ENCODE measurements at regions not wholly inside any gene's neighbourhood (a gene's known extent, or its start where the extent isn't known, plus 50 kb on each side); places are given as distances from the start of the nearest gene placed in this dataset.
A peak's percentile ranks its signal among the peaks of the same experiment; 100 is the strongest.

DNA sequence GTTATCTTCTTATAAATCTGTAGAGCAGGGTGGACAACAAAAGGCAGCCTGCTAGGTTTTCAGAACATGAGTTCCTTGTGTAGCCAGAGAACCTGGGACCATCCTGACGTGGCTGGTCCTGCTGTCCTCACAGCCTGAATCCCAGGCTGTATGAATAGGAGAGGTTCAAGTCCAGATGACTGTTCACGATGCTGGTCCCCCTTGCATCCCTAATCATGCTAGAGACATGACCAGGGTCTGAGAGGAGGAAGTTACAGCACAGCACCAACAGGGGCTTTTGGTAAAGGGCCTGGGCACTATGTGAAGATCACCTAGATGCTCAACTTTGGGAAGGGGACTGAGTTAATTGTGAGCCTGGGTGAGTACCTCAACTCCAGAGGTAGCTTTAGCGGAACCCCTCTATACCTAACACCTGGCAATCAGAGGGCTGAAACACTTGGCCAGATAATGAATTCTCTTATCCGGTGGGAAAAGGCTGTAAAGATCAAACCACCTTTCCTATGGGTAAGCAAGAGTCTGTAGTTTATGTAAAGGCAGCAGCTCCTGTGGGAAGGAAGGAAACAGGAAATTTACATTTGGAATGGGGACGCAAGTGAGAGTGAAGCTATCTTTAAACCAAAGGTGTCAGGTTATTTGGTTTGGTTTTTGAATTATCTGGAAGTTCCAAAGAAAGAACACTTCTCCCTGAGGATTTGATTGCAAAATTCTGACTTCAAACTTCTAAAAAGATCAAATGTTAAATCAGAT is 112.8 kb downstream of the DAD1 start:
- TF ChIP-seq FOXK2 (IDR thresholded peaks at IDR 0.05) (no peak), FOXM1 (IDR thresholded peaks at IDR 0.05; ENCODE audit: borderline replicate concordance) (no peak), NFRKB (IDR thresholded peaks at IDR 0.05) (no peak), LEF1 (IDR thresholded peaks at IDR 0.05; ENCODE audit: borderline replicate concordance) (no peak), BHLHE40 (IDR thresholded peaks at IDR 0.05; ENCODE audit: borderline replicate concordance) (no peak), SUZ12 (IDR thresholded peaks at IDR 0.05) (no peak), L3MBTL2 (conservative IDR thresholded peaks at IDR 0.05) (no peak), CTBP1 (IDR thresholded peaks at IDR 0.05; ENCODE audit: borderline replicate concordance) (no peak), ARNT (IDR thresholded peaks at IDR 0.05) (no peak), HDGF (IDR thresholded peaks at IDR 0.05; ENCODE audit: borderline replicate concordance) (no peak)
- no peak for DNase-seq (ENCODE audit: extremely low spot score)
- CTCF ChIA-PET: interaction anchor here (0.6 to 1.2 kb wide), 2 partner anchors 90 to 157 kb away, joined by 3 read pairs; no protein-coding TSS in a partner anchor
- POLR2A ChIA-PET: no interaction called here

DNA sequence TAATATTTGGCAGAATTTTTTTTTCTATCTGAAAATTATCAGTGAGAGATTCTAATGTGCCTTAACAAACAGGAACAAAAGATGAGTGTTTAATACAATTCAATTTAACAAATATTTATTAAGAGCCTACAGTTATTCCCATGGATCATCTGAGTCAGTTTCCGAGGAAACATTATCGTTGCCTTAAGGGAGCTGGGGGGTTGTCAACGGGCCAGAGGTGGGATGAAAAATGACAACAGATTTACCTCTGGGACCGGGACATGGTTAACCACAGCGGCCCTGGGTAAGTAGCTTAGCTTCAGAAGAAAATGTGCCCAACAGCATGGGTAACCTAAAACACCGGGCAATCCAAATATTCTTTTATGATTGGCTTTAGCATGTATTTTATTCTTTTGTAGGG is 113.6 kb downstream of the DAD1 start:
- no peak for TF ChIP-seq SUZ12 (IDR thresholded peaks at IDR 0.05)
- TF ChIP-seq HDGF (IDR thresholded peaks at IDR 0.05; ENCODE audit: borderline replicate concordance): no peak
- no peak for TF ChIP-seq ELF4 (IDR thresholded peaks at IDR 0.05)
- no peak for TF ChIP-seq LEF1 (IDR thresholded peaks at IDR 0.05; ENCODE audit: borderline replicate concordance)
- TF ChIP-seq FOXK2 (IDR thresholded peaks at IDR 0.05): no peak
- no peak for TF ChIP-seq BHLHE40 (IDR thresholded peaks at IDR 0.05; ENCODE audit: borderline replicate concordance)
- TF ChIP-seq L3MBTL2 (conservative IDR thresholded peaks at IDR 0.05): no peak
- no peak for TF ChIP-seq ZNF384 (IDR thresholded peaks at IDR 0.05)
- no peak for TF ChIP-seq SP1 (IDR thresholded peaks at IDR 0.05)
- no peak for TF ChIP-seq FOXM1 (IDR thresholded peaks at IDR 0.05; ENCODE audit: borderline replicate concordance)
- no peak for TF ChIP-seq TARDBP (IDR thresholded peaks at IDR 0.05)
- TF ChIP-seq CTBP1 (IDR thresholded peaks at IDR 0.05; ENCODE audit: borderline replicate concordance): no peak
- TF ChIP-seq, protein P1, sequence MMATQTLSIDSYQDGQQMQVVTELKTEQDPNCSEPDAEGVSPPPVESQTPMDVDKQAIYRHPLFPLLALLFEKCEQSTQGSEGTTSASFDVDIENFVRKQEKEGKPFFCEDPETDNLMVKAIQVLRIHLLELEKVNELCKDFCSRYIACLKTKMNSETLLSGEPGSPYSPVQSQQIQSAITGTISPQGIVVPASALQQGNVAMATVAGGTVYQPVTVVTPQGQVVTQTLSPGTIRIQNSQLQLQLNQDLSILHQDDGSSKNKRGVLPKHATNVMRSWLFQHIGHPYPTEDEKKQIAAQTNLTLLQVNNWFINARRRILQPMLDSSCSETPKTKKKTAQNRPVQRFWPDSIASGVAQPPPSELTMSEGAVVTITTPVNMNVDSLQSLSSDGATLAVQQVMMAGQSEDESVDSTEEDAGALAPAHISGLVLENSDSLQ (IDR thresholded peaks at IDR 0.05): no peak
- TF ChIP-seq ARNT (IDR thresholded peaks at IDR 0.05): no peak
- TF ChIP-seq FOXA1 (IDR thresholded peaks at IDR 0.05): no peak
- TF ChIP-seq NFRKB (IDR thresholded peaks at IDR 0.05): no peak
- no peak for DNase-seq (ENCODE audit: extremely low spot score)
- CTCF ChIA-PET: no interaction called here
- POLR2A ChIA-PET: no interaction called here

DNA sequence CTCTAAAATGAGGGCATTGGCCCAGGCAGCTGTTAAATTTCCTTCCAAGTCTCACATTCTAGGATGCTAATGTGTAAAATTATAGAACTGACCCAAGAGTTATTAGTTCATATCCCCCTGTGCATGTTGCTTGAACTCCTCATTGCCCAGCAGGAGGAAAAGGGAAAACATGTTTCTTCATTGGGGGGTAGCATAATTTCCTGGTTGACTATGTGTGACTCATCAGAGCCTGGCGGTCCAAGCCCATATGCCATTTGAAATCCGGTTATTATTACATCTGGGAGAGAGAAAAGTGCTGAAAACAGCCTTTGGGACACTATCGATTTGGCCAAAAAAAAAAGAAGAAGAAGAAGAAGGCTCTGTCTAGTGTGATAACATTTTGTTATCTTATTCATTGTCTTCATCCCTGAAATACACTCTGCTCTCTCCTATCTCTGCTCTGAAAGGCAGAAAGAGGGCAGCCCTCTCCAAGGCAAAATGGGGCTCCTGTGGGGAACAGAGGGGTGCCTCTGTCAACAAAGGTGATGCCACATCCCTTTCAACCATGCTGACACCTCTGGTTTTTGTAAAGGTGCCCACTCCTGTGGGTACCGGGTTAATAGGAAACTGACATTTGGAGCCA is 114.2 kb downstream of the DAD1 start:
- ChIA-PET CTCF (interaction anchor here (0.6 kb wide), 1 partner anchor 94 kb away, joined by 5 read pairs; no protein-coding TSS in a partner anchor), POLR2A (no interaction called here)
- DNase-seq (ENCODE audit: extremely low spot score): no peak
- TF ChIP-seq TARDBP (IDR thresholded peaks at IDR 0.05): no peak
- TF ChIP-seq HDGF (IDR thresholded peaks at IDR 0.05; ENCODE audit: borderline replicate concordance): no peak
- no peak for TF ChIP-seq ZNF384 (IDR thresholded peaks at IDR 0.05)
- no peak for TF ChIP-seq SP1 (IDR thresholded peaks at IDR 0.05)
- no peak for TF ChIP-seq BHLHE40 (IDR thresholded peaks at IDR 0.05; ENCODE audit: borderline replicate concordance)
- no peak for TF ChIP-seq CTBP1 (IDR thresholded peaks at IDR 0.05; ENCODE audit: borderline replicate concordance)
- no peak for TF ChIP-seq L3MBTL2 (conservative IDR thresholded peaks at IDR 0.05)
- TF ChIP-seq FOXK2 (IDR thresholded peaks at IDR 0.05): no peak
- TF ChIP-seq ARNT (IDR thresholded peaks at IDR 0.05): no peak
- no peak for TF ChIP-seq SUZ12 (IDR thresholded peaks at IDR 0.05)
- TF ChIP-seq, protein P1 (IDR thresholded peaks at IDR 0.05): no peak
- no peak for TF ChIP-seq LEF1 (IDR thresholded peaks at IDR 0.05; ENCODE audit: borderline replicate concordance)
- no peak for TF ChIP-seq ELF4 (IDR thresholded peaks at IDR 0.05)
- no peak for TF ChIP-seq FOXM1 (IDR thresholded peaks at IDR 0.05; ENCODE audit: borderline replicate concordance)
- TF ChIP-seq FOXA1 (IDR thresholded peaks at IDR 0.05): no peak
- no peak for TF ChIP-seq NFRKB (IDR thresholded peaks at IDR 0.05)

DNA sequence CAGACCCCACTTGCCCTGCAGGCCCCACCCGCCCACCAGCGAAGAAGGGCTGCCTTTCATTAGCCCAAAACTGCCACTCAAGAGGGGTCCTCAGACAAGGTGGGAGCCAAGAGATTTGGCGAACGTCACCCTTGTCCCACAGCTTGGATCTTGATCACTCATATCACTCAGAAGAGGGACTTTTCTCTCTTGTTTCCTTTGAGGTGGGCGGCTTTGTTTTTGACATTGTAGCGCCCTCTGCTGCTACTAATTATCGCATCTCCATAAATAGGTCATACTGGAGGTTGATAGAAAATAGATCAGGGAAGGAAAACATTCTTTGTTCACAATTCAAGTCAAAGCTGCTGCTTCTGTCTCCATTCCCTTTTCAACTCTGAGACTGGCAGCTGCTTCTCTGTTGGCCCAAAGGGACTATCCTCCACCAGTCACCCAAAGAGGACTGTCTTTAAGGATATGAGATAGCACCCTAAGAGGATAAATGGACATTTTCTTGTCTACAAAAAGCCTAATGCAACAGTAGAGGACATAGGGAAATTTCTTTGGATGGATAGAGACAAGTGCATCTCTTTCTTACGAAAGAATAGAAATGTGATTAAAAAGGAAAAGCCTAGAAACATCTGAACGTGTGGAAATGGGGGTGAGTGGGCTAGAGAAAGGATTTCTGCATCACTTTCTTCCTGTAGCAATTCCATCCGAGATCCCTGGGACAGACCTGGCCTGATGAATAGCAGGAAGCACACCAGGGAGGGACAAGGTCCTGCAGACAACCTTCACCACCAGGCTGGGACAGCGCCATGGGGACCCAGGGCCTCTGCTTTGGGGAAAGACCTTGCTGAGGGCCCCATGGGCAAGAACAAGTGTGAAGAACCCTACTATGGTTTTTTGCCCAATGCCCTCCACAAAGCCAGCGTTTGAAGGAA is 115.8 kb downstream of the DAD1 start:
- no peak for TF ChIP-seq ELF4 (IDR thresholded peaks at IDR 0.05)
- no peak for TF ChIP-seq CTBP1 (IDR thresholded peaks at IDR 0.05; ENCODE audit: borderline replicate concordance)
- no peak for TF ChIP-seq FOXA1 (IDR thresholded peaks at IDR 0.05)
- TF ChIP-seq TARDBP (IDR thresholded peaks at IDR 0.05): no peak
- no peak for TF ChIP-seq ZNF384 (IDR thresholded peaks at IDR 0.05)
- no peak for TF ChIP-seq HDGF (IDR thresholded peaks at IDR 0.05; ENCODE audit: borderline replicate concordance)
- no peak for TF ChIP-seq NFRKB (IDR thresholded peaks at IDR 0.05)
- no peak for TF ChIP-seq SP1 (IDR thresholded peaks at IDR 0.05)
- TF ChIP-seq BHLHE40 (IDR thresholded peaks at IDR 0.05; ENCODE audit: borderline replicate concordance): no peak
- no peak for TF ChIP-seq FOXM1 (IDR thresholded peaks at IDR 0.05; ENCODE audit: borderline replicate concordance)
- no peak for TF ChIP-seq SUZ12 (IDR thresholded peaks at IDR 0.05)
- TF ChIP-seq FOXK2 (IDR thresholded peaks at IDR 0.05): no peak
- no peak for TF ChIP-seq LEF1 (IDR thresholded peaks at IDR 0.05; ENCODE audit: borderline replicate concordance)
- TF ChIP-seq L3MBTL2 (conservative IDR thresholded peaks at IDR 0.05): no peak
- no peak for TF ChIP-seq ARNT (IDR thresholded peaks at IDR 0.05)
- TF ChIP-seq, protein P1 (IDR thresholded peaks at IDR 0.05): no peak

More for the DNA sequence above, 115.8 kb downstream of the DAD1 start:
- POLR2A ChIA-PET: no interaction called here
- peak; percentile 43 for DNase-seq (ENCODE audit: extremely low spot score)
- CTCF ChIA-PET: interaction anchor here (0.8 to 3.8 kb wide), 4 partner anchors 15 to 154 kb away, joined by 4 to 27 read pairs (median 6); no protein-coding TSS in a partner anchor

All from HEK293T (cell line).